Body of pancreas (tissue), 4 donors: ENCODE measurements at regions not wholly inside any gene's neighbourhood (a gene's known extent, or its start where the extent isn't known, plus 50 kb on each side); places are given as distances from the start of the nearest gene placed in this dataset.

Experiments used
- CTCF ChIP-seq, 7 experiments: fragments of 450-650 bp in 4 of 7; fragments of 200-600 bp in 3 of 7; sonication (generic) in 3 of 7; IDR thresholded peaks; one replicate each; pipeline ENCODE4 v1.5.1; 2016 to 2019; ENCODE audit warnings: antibody characterized with exemption in 7 of 7
- POLR2A ChIP-seq, 3 donors: fragments of 450-650 bp; IDR thresholded peaks; one replicate each; pipeline ENCODE4 v1.6.1; 2016; ENCODE audit warnings: antibody characterized with exemption in 3 of 3, mild to moderate bottlenecking in 2 of 3

DNA sequence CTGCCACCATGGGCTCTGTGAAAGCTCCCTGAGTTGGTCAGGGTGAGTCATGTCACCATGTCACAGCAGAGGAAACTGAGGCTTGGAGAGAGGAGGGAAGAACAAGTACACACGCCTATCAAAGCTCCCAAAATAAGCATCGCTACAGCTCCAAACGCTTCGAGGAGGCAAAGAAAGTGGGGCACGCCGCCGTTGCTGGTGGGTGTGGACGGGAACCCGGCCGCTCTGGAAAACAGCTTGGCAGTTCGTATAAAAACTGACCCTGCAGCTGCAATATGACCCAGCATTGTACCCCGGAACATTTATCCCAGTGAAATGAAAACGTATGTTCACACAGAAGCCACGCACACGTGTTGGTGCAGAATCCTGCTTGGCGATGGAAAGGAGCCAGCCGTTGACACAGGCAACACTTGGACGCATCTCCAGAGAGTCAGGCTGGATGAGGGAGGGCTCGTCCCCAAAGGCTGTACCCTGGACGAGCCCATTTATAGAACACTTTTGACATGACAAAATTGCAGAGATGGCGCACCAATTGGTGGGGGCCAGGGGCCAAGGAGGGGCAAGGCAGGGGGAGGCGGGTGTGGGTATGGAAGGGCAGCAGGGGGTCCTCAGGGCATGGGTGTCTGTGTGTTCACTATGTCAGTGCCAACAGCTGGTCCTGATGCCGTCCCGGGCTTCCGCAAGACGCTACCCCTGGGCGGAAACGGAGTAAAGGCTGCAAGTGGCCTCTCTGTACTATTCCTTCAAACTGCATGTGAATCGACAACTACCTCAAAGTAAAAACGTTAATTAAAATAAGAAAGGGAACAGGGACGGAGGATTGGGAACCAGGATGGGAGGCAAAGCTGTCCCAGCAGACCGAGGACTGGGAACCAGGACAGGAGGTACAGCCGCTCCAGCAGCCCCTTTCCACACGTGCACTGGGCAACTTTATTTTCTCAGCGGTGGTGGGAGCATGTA, 173.0 kb downstream of the OLFM1 start:
- no peak for TF ChIP-seq CTCF (IDR thresholded peaks at IDR 0.05)
- TF ChIP-seq POLR2A (IDR thresholded peaks at IDR 0.05): no peak
